ENCODE measurements at regions not wholly inside any gene's neighbourhood (a gene's known extent, or its start where the extent isn't known, plus 50 kb on each side); places are given as distances from the start of the nearest gene placed in this dataset.

DNA sequence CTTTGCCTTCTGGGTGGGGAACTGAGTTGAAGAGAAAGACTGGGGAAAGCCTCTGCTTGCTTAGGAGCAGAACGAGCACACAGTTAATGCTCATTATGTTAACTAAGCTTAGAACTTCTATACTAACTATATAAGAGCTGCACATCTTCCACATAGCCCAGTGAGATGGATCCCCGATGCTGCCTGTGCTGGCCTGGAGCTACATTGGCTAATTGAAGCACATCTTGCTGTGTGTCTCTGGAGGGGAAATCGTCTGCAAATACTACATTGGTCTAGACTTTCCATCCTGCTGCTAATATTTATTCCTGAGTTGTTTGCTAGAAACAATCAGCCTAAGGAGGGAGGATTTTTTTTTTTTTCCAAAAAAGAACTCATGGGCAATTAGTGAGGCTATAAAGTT is 406.3 kb downstream of the HAPSTR1 start:
- TF ChIP-seq, protein P1, sequence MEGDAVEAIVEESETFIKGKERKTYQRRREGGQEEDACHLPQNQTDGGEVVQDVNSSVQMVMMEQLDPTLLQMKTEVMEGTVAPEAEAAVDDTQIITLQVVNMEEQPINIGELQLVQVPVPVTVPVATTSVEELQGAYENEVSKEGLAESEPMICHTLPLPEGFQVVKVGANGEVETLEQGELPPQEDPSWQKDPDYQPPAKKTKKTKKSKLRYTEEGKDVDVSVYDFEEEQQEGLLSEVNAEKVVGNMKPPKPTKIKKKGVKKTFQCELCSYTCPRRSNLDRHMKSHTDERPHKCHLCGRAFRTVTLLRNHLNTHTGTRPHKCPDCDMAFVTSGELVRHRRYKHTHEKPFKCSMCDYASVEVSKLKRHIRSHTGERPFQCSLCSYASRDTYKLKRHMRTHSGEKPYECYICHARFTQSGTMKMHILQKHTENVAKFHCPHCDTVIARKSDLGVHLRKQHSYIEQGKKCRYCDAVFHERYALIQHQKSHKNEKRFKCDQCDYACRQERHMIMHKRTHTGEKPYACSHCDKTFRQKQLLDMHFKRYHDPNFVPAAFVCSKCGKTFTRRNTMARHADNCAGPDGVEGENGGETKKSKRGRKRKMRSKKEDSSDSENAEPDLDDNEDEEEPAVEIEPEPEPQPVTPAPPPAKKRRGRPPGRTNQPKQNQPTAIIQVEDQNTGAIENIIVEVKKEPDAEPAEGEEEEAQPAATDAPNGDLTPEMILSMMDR (IDR thresholded peaks at IDR 0.05; ENCODE audit: insufficient read depth, low read depth, low read length): no peak
- no peak for TF ChIP-seq EZH2 (IDR thresholded peaks at IDR 0.05; ENCODE audit: insufficient read depth, low read length)
